Kidney glomerular epithelial cell (primary cell): ENCODE measurements at regions not wholly inside any gene's neighbourhood (a gene's known extent, or its start where the extent isn't known, plus 50 kb on each side); places are given as distances from the start of the nearest gene placed in this dataset.
A peak's percentile ranks its signal among the peaks of the same experiment; 100 is the strongest.

Experiments
- DNase-seq: peaks from one replicate; lab custom pipeline; 2025; lab: John Stamatoyannopoulos, UW

DNA sequence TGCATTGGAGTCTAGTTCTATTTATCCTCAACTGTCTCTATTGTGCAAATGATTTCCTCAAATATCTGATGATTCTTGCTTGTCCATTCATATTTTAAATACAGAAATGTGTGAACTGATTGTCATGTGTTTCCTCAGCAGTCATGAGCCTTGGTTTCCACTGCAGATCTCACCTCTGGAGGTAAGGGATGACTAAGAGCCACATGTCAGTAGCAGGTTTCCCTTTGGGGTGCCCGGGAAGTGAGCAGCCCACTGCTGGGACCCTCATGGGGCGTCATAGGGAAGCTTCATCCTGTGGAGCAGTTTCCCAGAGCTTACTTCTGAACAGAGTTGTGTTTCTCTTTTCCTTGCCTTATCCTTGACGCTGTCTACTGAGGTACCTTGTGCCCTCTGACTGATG lies 149.2 kb upstream of the TOPAZ1 start:
- no peak for DNase-seq

DNA sequence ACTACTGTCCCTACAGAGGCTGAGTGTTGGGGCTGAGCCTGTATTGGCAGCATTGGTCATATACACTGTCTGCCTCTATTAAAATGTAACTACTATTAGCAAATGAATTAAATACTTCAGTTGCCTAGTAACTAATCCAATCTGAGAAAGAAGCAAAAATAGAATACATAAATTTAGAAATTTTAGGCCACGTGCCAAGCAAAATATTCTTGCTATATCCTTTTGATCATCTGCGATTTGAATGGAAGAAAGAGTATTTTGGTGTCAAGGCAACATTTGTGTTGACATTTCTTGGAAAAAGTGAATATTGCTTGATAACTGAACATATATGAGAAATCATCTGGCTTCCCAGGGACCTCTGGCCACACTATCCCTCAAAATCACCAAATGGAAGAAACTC lies 148.2 kb upstream of the TOPAZ1 start:
- DNase-seq = no peak

DNA sequence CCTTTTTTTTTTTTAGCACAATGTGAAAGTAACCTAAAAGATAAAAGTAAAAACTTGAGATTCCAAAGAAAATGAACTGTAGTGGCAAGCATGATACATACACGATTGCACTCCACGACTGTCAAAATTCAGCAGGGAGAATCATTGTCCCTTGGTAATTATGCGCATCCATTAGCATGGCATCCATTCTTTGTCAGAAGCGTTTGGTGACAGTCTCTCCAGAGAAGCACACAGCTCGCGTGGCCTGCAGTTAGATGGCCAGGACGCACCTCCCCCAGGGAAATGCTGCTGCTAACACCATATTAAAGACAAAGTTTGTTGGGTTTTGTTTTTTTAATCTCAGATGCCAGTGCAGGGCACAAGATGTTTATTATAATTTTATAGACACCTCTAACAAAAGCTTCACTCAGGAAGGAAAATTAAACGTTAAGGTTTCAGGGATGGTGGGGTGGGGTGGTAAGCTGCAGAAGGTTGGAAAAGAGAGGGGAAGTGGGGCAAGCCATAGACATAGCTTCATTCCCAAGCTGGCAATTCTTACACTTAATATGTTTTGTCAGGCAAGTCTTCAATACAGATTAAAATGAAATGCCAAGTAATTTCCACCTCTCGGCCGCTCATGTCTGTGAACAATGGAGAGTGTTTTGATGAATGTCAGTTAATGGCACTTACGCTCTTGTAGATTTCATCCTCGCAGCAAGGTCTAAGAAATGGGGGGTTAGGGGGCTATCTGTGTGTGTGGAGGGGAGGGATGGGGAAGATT lies 142.8 kb upstream of the TOPAZ1 start:
- DNase-seq = no peak

DNA sequence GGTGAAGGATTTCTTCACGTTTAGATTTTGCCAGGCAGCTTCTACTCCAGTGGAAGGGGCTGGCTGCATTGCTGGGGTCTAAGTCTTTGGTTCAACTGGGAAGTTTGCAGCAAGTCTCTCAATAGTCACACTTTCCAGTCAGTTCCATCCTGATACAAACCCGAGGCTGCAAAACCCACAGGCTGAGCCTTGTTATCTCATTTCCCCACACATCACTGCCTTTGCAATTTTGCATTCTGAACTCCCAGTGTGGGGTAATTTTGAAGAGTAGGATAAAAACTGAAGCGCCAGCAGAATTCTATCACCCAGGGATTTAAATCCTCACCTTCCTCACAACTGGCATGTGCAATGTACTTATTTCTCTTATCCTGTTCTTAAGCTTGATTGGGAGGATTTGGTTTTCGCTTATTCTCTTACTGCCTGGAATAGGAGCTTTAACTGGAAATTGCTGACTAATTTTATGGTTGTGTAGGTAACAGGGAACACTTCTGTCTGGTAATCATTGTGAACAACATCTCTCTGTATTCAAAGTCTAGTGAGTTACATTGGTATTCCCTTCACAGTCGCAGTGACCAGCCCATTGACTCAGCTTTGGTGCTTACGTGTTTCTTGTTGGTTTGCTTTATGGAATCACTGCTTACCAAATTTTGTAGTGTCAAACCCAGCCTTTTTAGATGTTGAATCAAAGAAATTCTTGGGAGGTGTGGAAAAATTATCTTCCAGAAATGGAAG lies 142.0 kb upstream of the TOPAZ1 start:
- no peak for DNase-seq

DNA sequence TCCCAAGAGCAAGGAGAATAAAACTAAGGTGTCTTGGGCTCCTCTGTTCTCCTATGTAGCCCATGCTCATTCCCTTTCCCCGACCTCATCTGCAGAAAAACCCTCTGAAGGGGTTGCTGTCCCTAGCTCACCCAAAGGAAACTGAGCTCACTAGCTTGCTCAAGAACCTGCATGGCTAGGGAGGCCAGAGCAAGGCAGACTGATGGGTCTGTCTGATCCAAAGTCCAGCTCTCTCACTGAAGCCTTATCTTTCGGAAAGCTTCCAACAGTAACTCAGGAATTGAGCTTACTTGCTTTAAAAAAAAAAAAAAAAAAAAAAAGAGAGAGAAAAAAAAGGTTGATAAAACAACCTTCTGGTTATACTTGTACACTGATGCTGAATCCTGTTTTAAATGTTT lies 141.4 kb upstream of the TOPAZ1 start:
- no peak for DNase-seq

DNA sequence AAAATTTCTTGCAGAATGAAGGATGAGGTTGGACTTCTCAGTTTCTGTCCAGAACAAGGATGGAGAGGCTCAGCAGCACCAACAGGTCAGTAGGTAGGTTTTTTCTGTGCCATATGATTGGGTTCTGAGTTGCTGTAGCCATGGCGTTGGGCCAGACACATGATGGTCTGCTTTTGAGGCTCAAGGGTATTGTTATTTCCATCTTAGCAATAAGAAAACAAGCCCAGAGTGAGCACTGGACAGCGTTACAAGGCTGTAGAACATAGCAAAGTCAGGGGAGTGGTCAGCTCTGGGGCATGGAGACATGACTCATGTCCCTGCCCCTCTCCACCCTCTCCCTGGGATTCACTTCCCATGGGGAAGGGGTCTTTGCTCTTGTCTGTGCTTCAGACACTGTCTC lies 137.6 kb upstream of the TOPAZ1 start:
- no peak for DNase-seq

DNA sequence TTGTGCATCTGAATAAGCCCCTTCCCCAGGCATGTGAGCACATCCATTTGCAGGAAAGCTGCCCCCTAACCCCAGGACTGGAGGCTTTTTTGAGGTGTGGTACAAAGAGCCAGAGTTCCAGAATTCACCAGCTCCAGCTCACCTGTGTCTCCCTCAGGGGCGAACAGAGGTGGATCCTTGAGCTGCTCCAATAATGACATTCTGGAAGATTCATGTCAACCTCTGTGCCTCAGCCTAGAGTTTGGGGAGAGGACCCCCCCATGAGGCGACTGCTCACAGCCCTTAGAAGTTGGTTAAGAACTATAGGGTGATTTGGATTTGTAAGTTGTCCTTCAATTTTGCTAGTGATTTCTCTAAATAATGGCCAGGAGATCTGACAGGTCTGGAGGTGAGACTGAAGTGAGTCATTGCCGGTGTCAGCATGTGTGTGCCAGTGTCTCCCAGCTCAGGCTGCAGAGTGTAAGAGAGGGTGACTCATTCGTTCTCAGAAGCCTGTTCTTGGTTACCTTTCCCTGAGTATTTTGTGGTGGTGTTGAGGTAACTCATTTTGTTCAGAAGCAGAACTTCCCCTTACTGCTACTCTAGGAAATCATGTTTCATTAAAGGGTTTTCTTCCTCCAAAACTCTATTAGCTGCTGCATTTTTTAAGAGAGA lies 136.9 kb upstream of the TOPAZ1 start:
- DNase-seq = peak; percentile 96

DNA sequence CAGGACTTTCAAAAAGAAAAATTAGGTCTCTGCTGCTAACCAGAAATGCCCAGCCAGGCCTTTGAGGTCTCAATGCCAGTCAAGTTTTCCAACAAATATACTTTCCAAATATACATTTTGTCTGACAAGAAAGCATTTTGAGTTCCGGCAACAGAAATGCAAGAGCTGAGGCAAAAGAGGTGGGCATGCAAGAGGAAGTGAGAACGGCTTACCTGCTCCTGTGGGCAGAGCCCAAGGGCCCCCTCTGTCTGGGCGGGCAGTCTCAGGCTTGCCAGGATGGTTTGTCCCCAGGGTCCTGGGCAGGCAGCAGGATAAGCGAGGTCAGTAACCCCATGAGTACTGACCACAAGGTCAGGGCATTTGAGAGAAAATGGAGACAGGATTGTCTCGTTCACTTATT lies 136.1 kb upstream of the TOPAZ1 start:
- DNase-seq = no peak

DNA sequence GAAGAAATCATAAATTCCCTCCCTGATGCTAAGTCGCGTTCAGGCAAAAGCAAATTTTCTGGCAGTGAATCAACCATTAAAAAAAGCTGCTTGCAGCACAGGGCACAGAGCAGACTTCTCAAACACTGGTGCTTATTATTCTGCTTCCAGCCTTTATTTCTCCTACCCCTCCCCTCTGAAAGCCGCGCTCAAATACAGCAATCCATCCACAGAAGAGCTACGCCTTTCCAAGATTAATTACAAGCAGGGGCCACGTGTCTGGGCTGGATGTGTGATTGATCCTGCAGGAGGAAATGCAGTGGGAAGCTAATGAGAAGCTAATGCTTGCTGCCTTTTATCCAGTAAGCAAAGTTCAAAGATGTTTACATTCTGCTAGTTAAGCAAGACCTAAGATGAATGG lies 134.9 kb upstream of the TOPAZ1 start:
- DNase-seq = no peak

DNA sequence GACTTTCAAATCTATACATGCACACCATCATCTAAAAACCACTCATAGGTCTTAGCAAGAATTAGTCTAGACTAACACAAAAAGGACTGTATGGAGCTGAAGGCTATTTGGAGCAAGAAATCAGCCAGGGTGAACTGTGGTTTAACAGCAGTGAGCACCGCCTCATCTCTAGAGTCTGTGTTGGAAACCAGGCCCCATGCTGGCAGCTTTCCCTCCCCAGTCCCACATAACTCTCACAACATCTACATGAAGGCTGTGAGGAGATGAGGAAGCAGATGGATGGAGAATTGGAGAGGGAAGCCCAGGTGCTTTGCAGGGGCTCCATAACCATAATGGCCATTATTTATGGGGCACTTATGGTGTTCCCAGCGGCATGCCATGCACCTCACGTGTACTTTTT lies 133.2 kb upstream of the TOPAZ1 start:
- DNase-seq = no peak

DNA sequence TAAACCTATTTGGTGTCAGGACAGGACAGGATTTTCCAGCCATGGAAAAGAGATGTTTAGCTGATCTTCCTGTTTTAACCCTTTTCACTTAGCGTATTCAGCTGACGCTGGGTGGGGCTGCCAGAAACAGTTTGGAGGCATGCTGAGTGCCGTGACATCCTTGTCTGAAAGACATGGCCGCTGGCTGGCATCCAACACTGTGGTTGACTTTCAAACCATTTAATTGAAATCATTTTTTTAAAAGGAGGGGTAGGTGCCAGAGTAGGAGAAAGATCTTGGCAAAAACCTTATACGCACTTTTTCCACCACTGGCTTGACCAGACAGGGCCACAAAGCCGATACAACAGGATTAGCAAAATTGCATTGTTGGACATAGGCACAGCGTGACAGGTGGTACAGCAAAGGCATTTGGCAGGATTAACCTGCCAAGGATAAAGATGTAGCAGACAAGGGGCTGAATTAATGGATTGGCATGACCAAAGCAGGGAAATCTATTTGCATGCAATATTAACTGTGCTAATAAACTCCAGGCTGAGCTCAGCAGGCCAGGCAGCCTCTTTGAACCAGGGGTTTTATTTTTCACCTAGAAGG lies 131.8 kb upstream of the TOPAZ1 start:
- DNase-seq = no peak

DNA sequence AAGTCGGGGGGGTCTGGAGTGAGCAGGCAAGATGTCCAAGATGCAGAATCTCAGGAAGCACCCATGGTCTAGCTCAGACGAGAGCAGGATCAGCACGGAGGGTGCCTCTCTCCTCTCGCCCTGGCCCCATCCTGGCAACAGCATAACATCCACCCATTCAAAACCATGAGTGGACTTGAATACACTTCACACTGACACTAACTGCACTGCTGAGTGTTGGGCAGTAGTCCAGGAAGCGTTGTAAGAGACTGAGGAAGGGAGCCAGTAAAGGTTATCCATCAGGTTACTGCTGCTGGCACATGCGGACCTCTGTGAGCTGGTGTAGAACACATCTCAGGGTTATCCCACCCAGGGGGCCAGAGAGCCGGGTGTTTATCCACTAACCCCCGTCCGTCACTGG lies 131.0 kb upstream of the TOPAZ1 start:
- no peak for DNase-seq

DNA sequence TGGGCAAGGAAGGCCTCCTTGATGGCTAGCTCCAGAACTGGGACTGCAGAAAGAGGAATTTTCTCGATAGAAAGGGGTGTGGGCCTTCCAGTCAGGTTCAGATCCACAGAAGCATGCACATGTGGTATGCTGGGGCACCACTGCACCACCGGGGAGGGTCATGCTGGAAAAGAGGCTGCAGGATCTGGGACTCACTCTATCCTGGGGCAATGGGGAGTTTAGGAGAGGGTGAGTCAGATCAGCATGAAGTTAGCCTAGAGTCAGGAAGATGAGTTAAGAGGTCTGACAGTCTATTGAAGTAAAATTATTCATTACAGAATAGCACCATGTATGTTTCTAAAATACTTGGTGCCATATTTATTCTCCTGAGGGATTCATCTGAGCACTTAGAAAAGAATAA lies 130.2 kb upstream of the TOPAZ1 start:
- no peak for DNase-seq

DNA sequence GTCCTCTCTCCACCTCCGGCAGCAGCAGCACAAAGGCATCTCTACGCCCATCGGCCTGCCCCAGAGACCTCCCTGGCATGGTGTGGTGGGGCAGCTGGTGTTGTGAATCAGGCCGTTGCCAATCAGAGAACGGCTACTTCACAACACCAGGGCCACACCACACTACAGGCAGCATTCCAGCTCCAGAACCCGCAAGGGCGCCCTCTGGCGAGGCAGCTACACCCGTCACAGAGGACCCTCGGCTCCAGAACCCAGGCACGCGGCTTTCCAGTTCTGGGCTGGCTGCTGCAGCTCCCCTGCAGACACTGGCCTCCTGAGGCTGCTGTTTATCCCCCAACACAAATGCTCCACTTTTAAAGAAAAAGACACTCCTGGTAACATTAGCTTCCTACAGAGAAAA lies 127.5 kb upstream of the TOPAZ1 start:
- no peak for DNase-seq

DNA sequence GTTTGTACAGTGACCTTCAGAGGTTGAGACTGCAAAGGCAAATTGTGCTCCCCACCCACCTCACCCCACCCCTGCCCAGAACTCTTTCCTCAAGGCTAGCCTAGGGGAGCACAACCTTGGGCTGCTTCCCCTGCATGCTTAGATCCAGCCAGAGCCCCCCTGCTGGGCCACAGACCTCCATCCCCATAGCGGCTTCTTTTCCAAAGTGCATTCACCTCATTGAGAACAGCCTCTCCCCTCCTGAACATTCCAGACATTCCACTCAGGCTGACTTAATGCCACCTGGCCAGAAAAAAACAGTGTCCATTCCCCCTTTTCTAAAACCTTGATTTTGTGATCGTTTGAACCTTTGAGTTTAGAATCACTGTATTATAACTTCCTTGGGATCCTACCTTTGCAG lies 124.4 kb upstream of the TOPAZ1 start:
- no peak for DNase-seq

DNA sequence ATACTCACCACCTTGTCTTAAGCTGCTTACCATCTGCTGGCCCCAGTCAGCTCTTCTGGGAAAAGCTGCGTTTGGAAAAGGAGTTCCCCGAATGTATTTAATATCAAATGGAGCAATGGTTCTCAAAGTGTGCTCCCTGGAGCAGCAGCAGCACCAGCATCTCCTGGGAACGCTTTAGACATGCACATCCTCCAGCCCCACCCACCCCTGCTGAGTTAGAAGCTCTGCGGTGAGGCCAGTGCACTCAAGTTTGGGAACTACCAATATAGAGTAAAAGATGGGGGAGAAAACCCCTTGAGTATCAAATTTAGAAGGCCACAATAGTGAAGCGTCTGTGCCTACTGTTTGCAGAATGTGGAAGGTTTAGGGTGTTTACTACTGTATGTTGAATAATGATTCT lies 124.0 kb upstream of the TOPAZ1 start:
- no peak for DNase-seq

DNA sequence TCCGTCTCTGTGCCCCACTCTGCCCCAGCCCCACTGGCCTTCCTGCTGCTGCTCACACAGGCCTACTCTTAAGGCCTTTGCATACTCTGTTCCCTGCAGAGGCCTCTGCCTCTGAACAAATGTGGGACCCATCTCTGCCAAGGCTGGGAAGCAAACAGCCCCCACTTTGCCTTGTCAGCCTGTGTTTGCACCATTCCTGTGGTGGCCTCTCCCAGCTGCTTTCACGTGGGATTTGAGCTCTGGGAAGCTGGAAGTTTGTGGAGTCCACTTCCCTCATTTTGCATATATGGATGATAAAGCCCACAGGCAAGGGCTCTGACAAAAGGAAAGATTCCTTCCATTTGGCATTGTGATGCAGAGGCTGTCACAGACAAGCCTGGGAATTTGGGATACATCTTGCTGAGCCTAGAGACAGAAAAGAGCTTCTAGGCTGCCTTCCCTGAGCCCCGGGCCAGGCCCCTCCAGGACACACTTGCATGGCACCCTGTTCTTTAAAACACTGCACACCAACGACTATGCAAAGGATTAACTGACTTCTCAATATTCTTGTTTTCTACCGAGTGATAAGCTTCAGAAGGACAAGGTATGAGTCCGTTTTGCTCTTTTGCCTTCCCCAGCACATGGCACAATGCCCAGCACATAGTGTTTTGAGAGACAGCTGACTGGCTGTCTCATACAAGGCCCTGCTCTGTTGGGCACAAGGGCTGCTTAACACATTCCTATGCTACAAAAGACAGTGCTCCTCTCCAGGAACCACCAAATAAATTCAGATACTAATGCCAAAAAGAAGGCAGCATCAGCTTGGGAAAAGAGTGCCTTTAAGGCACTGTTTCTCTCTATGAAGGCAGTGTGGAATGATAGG lies 120.7 kb upstream of the TOPAZ1 start:
- DNase-seq = no peak

DNA sequence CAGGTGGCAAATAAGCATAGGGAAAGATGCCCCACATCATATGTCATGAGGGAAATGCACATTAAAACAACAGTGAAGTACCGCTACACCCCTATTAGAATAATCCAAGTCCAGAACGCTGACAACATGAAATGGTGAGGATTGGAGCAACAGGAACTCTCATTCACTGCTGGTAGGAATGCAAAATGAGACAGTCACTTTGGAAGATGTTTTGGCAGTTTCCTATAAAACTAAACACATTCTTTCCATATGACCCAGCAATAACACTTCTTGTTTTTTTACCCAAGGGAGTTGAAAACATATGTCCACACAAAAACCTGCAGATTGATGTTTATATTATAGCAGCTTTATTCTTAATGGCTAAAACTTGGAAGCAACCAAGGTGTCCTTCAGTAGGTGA lies 116.4 kb upstream of the TOPAZ1 start:
- no peak for DNase-seq

DNA sequence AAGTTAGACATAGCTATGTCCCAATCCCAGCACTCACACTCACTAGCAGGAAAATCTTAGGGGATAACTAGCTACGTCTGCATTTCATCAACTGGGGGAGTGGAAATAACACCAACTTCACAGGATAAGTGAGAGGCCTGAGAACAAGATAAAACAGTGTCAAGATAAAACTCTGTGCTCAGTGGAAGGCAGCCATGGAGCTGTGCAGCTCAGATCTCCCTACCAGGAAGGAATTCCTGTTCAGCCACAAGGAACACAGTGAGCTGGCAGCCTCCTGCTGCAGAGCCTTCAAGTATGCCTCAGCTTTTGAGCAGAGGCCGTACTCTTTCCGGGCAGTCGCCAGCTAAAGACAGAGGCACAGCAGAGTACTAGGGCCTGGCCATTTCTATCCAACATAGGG lies 115.8 kb upstream of the TOPAZ1 start:
- DNase-seq = peak; percentile 19

DNA sequence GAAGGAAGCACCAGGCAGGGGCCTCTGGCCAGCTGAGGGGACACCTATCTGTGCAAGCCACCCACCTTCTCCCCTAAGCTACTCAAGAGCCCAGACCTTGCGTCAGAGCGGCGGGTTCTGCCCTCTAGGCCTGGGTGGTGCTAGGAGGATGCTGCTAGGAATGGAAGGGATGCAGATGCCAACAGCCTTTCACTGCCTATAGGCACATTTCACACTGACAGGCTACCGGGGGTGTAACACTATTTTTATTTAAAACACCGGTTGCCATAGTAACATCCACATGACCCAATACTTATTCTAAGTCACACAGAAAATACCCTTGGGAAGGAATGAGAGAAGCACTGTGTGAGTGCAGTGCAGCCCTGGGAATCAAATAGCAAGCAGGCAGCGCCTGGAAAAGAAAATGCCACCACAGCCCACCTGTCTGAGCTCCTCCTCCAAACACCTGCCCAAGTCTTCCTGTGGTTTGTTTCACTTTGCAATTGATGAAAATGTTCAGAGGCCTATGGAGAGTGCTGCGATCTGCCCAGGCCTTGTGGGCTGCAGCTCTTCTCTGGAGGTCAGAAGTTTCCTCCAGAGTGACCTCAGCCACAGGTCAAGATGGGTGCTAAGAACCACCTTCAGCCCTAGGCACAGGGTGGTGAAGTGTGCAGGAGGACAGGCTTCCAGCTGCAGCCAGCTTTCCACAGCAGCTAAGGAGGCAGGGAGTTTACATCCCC lies 113.5 kb upstream of the TOPAZ1 start:
- DNase-seq = no peak

DNA sequence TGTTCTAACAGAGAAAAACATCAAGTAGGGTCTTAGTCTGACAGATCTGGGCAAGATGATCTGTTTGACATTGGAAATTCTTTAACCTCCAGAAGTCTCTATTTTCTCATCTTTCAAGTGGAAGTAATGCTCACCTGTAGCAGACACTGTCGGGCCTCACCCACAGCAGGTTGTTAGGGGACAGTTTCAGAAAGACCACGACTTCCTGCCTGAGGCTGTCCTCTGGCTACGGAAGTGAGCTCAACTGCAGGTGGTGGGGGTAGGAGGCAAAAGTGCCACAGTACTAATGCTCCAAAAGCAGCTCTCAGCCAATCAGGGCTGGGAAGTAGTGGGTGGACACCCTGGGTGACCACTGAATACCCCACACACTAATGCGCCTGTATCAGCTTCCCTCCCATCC lies 111.4 kb upstream of the TOPAZ1 start:
- no peak for DNase-seq
